ENCODE measurements at regions not wholly inside any gene's neighbourhood (a gene's known extent, or its start where the extent isn't known, plus 50 kb on each side); places are given as distances from the start of the nearest gene placed in this dataset.

- Histone ChIP-seq H3K27me3 (ENCODE audit: insufficient read depth, low read length) (no peaks in the 10 kb centered on the region), H3K4me3 (ENCODE audit: low read length) (no peak overlapping the region), H3K9me3 (ENCODE audit: low read depth, low read length) (no peaks in the 10 kb centered on the region), H3K4me1 (ENCODE audit: insufficient read depth, low read length) (no peaks in the 10 kb centered on the region)
Measured at GRCh38 chr18:24530630-24531111, 70.2 kb downstream of the HRH4 start.

- no peaks in the 10 kb centered on the region for H3K27me3 ChIP-seq (ENCODE audit: insufficient read depth, low read length)
Measured at GRCh38 chr18:24534271-24534670, 73.8 kb downstream of the HRH4 start.

GRCh38 chr18:24534737-24535136 is 74.3 kb downstream of the HRH4 start:
- Histone ChIP-seq H3K27me3 (ENCODE audit: insufficient read depth, low read length) (no peaks in the 10 kb centered on the region), H3K4me3 (ENCODE audit: low read length) (no peak overlapping the region), H3K4me1 (ENCODE audit: insufficient read depth, low read length) (no peaks in the 10 kb centered on the region), H3K9me3 (ENCODE audit: low read depth, low read length) (no peaks in the 10 kb centered on the region)

More at GRCh38 chr18:24534271-24534670, 73.8 kb downstream of the HRH4 start:
- Histone ChIP-seq H3K9me3 (ENCODE audit: low read depth, low read length) (no peaks in the 10 kb centered on the region), H3K4me3 (ENCODE audit: low read length) (no peak overlapping the region), H3K4me1 (ENCODE audit: insufficient read depth, low read length) (no peaks in the 10 kb centered on the region)

- Histone ChIP-seq H3K4me1 (ENCODE audit: insufficient read depth, low read length) (no peaks in the 10 kb centered on the region), H3K4me3 (ENCODE audit: low read length) (no peak overlapping the region), H3K9me3 (ENCODE audit: low read depth, low read length) (no peaks in the 10 kb centered on the region), H3K27me3 (ENCODE audit: insufficient read depth, low read length) (no peaks in the 10 kb centered on the region)
Measured at GRCh38 chr18:24535527-24536295, 75.3 kb downstream of the HRH4 start.

GRCh38 chr18:24536326-24536725 is 75.9 kb downstream of the HRH4 start:
- Histone ChIP-seq H3K4me3 (ENCODE audit: low read length) (no peak overlapping the region), H3K27me3 (ENCODE audit: insufficient read depth, low read length) (no peaks in the 10 kb centered on the region), H3K9me3 (ENCODE audit: low read depth, low read length) (no peaks in the 10 kb centered on the region), H3K4me1 (ENCODE audit: insufficient read depth, low read length) (no peaks in the 10 kb centered on the region)

- no peak overlapping the region for H3K4me3 ChIP-seq (ENCODE audit: low read length)
- H3K4me1 ChIP-seq (ENCODE audit: insufficient read depth, low read length), result no peaks in the 10 kb centered on the region
- no peaks in the 10 kb centered on the region for H3K9me3 ChIP-seq (ENCODE audit: low read depth, low read length)
Measured at GRCh38 chr18:24536834-24537233, 76.4 kb downstream of the HRH4 start.

GRCh38 chr18:24538414-24539264 is 78.2 kb downstream of the HRH4 start:
- Histone ChIP-seq H3K4me3 (ENCODE audit: low read length) (no peak overlapping the region), H3K27me3 (ENCODE audit: insufficient read depth, low read length) (no peaks in the 10 kb centered on the region), H3K9me3 (ENCODE audit: low read depth, low read length) (no peaks in the 10 kb centered on the region), H3K4me1 (ENCODE audit: insufficient read depth, low read length) (no peaks in the 10 kb centered on the region)

More at GRCh38 chr18:24536834-24537233, 76.4 kb downstream of the HRH4 start:
- H3K27me3 ChIP-seq (ENCODE audit: insufficient read depth, low read length), result no peaks in the 10 kb centered on the region

- Histone ChIP-seq H3K4me3 (ENCODE audit: low read length) (no peak overlapping the region), H3K4me1 (ENCODE audit: insufficient read depth, low read length) (no peaks in the 10 kb centered on the region), H3K9me3 (ENCODE audit: low read depth, low read length) (no peaks in the 10 kb centered on the region), H3K27me3 (ENCODE audit: insufficient read depth, low read length) (no peaks in the 10 kb centered on the region)
Measured at GRCh38 chr18:24539866-24540617, 79.6 kb downstream of the HRH4 start.

GRCh38 chr18:24540896-24541295 is 80.5 kb downstream of the HRH4 start:
- Histone ChIP-seq H3K9me3 (ENCODE audit: low read depth, low read length) (no peaks in the 10 kb centered on the region), H3K4me3 (ENCODE audit: low read length) (no peak overlapping the region), H3K27me3 (ENCODE audit: insufficient read depth, low read length) (no peaks in the 10 kb centered on the region), H3K4me1 (ENCODE audit: insufficient read depth, low read length) (no peaks in the 10 kb centered on the region)

- Histone ChIP-seq H3K27me3 (ENCODE audit: insufficient read depth, low read length) (no peaks in the 10 kb centered on the region), H3K9me3 (ENCODE audit: low read depth, low read length) (no peaks in the 10 kb centered on the region), H3K4me1 (ENCODE audit: insufficient read depth, low read length) (no peaks in the 10 kb centered on the region), H3K4me3 (ENCODE audit: low read length) (no peak overlapping the region)
Measured at GRCh38 chr18:24543086-24543794, 82.8 kb downstream of the HRH4 start.

GRCh38 chr18:24543795-24544498 is 83.5 kb downstream of the HRH4 start:
- H3K4me3 ChIP-seq (ENCODE audit: low read length), result no peak overlapping the region

GRCh38 chr18:24544949-24545348 is 84.5 kb downstream of the HRH4 start:
- no peaks in the 10 kb centered on the region for H3K4me1 ChIP-seq (ENCODE audit: insufficient read depth, low read length)
- no peak overlapping the region for H3K4me3 ChIP-seq (ENCODE audit: low read length)
- H3K27me3 ChIP-seq (ENCODE audit: insufficient read depth, low read length), result no peaks in the 10 kb centered on the region
- H3K9me3 ChIP-seq (ENCODE audit: low read depth, low read length), result no peaks in the 10 kb centered on the region

More at GRCh38 chr18:24543795-24544498, 83.5 kb downstream of the HRH4 start:
- Histone ChIP-seq H3K27me3 (ENCODE audit: insufficient read depth, low read length) (no peaks in the 10 kb centered on the region), H3K4me1 (ENCODE audit: insufficient read depth, low read length) (no peaks in the 10 kb centered on the region), H3K9me3 (ENCODE audit: low read depth, low read length) (no peaks in the 10 kb centered on the region)

GRCh38 chr18:24545651-24546050 is 85.2 kb downstream of the HRH4 start:
- no peaks in the 10 kb centered on the region for H3K27me3 ChIP-seq (ENCODE audit: insufficient read depth, low read length)
- no peaks in the 10 kb centered on the region for H3K4me1 ChIP-seq (ENCODE audit: insufficient read depth, low read length)
- H3K4me3 ChIP-seq (ENCODE audit: low read length), result no peak overlapping the region
- no peaks in the 10 kb centered on the region for H3K9me3 ChIP-seq (ENCODE audit: low read depth, low read length)

GRCh38 chr18:24546307-24546706 is 85.9 kb downstream of the HRH4 start:
- Histone ChIP-seq H3K9me3 (ENCODE audit: low read depth, low read length) (no peaks in the 10 kb centered on the region), H3K27me3 (ENCODE audit: insufficient read depth, low read length) (no peaks in the 10 kb centered on the region), H3K4me3 (ENCODE audit: low read length) (no peak overlapping the region), H3K4me1 (ENCODE audit: insufficient read depth, low read length) (no peaks in the 10 kb centered on the region)

Measured in mononuclear cell (primary cell).